IPS-18a (cell line): ENCODE measurements at regions not wholly inside any gene's neighbourhood (a gene's known extent, or its start where the extent isn't known, plus 50 kb on each side); places are given as distances from the start of the nearest gene placed in this dataset.
A peak's percentile ranks its signal among the peaks of the same experiment; 100 is the strongest.

ENCODE experiments used
- H3K27ac ChIP-seq: one replicate; pipeline ENCODE4 v1.5.1; 2013; ENCODE audit warnings: low read length
- H3K27me3 ChIP-seq: one replicate; pipeline ENCODE4 v1.6.1; 2013; ENCODE audit warnings: mild to moderate bottlenecking, low read length; ENCODE audit not compliant: control insufficient read depth, insufficient read depth
- H3K36me3 ChIP-seq: one replicate; pipeline ENCODE4 v1.6.1; 2013; ENCODE audit warnings: low read depth, low read length; ENCODE audit not compliant: control insufficient read depth
- H3K4me1 ChIP-seq: one replicate; pipeline ENCODE4 v1.6.1; 2013; ENCODE audit warnings: low read depth, low read length; ENCODE audit not compliant: control insufficient read depth
- H3K4me3 ChIP-seq: one replicate; pipeline ENCODE4 v1.5.1; 2013; ENCODE audit warnings: low read length
- H3K9ac ChIP-seq: one replicate; pipeline ENCODE4 v1.6.1; 2013; ENCODE audit warnings: mild to moderate bottlenecking, low read length, moderate library complexity
- H3K9me3 ChIP-seq: one replicate; pipeline ENCODE4 v1.6.1; 2013; ENCODE audit warnings: low read depth, low read length; ENCODE audit not compliant: control insufficient read depth

- H3K4me1 ChIP-seq, result no peaks in the 10 kb centered on the region
- no peak overlapping the region for H3K9ac ChIP-seq
- H3K4me3 ChIP-seq, result no peak overlapping the region
- no peaks in the 10 kb centered on the region for H3K9me3 ChIP-seq
- no peaks in the 10 kb centered on the region for H3K36me3 ChIP-seq
- no peaks in the 10 kb centered on the region for H3K27me3 ChIP-seq
- no peak overlapping the region for H3K27ac ChIP-seq
These were observed 174.2 kb upstream of the PDE3A start for GRCh38 chr12:20194171-20194570.

GRCh38 chr12:20196767-20197166 lies 171.6 kb upstream of the PDE3A start:
- Histone ChIP-seq H3K36me3 (no peaks in the 10 kb centered on the region), H3K9ac (no peak overlapping the region), H3K4me3 (no peak overlapping the region), H3K27ac (no peak overlapping the region), H3K4me1 (no peaks in the 10 kb centered on the region), H3K27me3 (no peaks in the 10 kb centered on the region), H3K9me3 (no peaks in the 10 kb centered on the region)

- no peak overlapping the region for H3K4me3 ChIP-seq
- no peaks in the 10 kb centered on the region for H3K4me1 ChIP-seq
- H3K36me3 ChIP-seq, result no peaks in the 10 kb centered on the region
- no peak overlapping the region for H3K9ac ChIP-seq
- no peaks in the 10 kb centered on the region for H3K9me3 ChIP-seq
- H3K27me3 ChIP-seq, result no peaks in the 10 kb centered on the region
- no peak overlapping the region for H3K27ac ChIP-seq
These were observed 170.9 kb upstream of the PDE3A start for GRCh38 chr12:20197411-20197810.

GRCh38 chr12:20199780-20200179 lies 168.6 kb upstream of the PDE3A start:
- Histone ChIP-seq H3K4me1 (no peaks in the 10 kb centered on the region), H3K9ac (no peak overlapping the region), H3K27me3 (no peaks in the 10 kb centered on the region), H3K36me3 (no peaks in the 10 kb centered on the region), H3K27ac (no peak overlapping the region), H3K9me3 (no peaks in the 10 kb centered on the region), H3K4me3 (no peak overlapping the region)

GRCh38 chr12:20201733-20202132 lies 166.6 kb upstream of the PDE3A start:
- H3K9ac ChIP-seq, result no peak overlapping the region
- H3K4me1 ChIP-seq, result no peaks in the 10 kb centered on the region
- no peaks in the 10 kb centered on the region for H3K9me3 ChIP-seq
- no peak overlapping the region for H3K27ac ChIP-seq
- no peaks in the 10 kb centered on the region for H3K27me3 ChIP-seq
- no peaks in the 10 kb centered on the region for H3K36me3 ChIP-seq
- H3K4me3 ChIP-seq, result no peak overlapping the region

- Histone ChIP-seq H3K27me3 (no peaks in the 10 kb centered on the region), H3K36me3 (no peaks in the 10 kb centered on the region), H3K9me3 (no peaks in the 10 kb centered on the region), H3K4me3 (no peak overlapping the region), H3K4me1 (no peaks in the 10 kb centered on the region), H3K9ac (no peak overlapping the region), H3K27ac (no peak overlapping the region)
These were observed 162.5 kb upstream of the PDE3A start for GRCh38 chr12:20205854-20206253.

- Histone ChIP-seq H3K27ac (no peak overlapping the region), H3K4me1 (no peaks in the 10 kb centered on the region), H3K9me3 (no peaks in the 10 kb centered on the region), H3K36me3 (no peaks in the 10 kb centered on the region), H3K27me3 (no peaks in the 10 kb centered on the region), H3K9ac (no peak overlapping the region), H3K4me3 (no peak overlapping the region)
These were observed 161.9 kb upstream of the PDE3A start for GRCh38 chr12:20206410-20206809.

GRCh38 chr12:20210621-20211215 lies 157.6 kb upstream of the PDE3A start:
- H3K36me3 ChIP-seq, result no peaks in the 10 kb centered on the region
- H3K9me3 ChIP-seq, result no peaks in the 10 kb centered on the region
- no peaks in the 10 kb centered on the region for H3K27me3 ChIP-seq
- H3K9ac ChIP-seq, result no peak overlapping the region
- H3K4me1 ChIP-seq, result peaks cover 14% of the 10 kb centered on the region
- H3K4me3 ChIP-seq, result no peak overlapping the region
- no peak overlapping the region for H3K27ac ChIP-seq

- H3K27me3 ChIP-seq, result no peaks in the 10 kb centered on the region
- H3K27ac ChIP-seq, result no peak overlapping the region
- no peaks in the 10 kb centered on the region for H3K36me3 ChIP-seq
- no peak overlapping the region for H3K9ac ChIP-seq
- no peak overlapping the region for H3K4me3 ChIP-seq
- peaks cover 14% of the 10 kb centered on the region for H3K4me1 ChIP-seq
- no peaks in the 10 kb centered on the region for H3K9me3 ChIP-seq
These were observed 156.8 kb upstream of the PDE3A start for GRCh38 chr12:20211541-20211940.

GRCh38 chr12:20211981-20212421 lies 156.3 kb upstream of the PDE3A start:
- peaks cover 14% of the 10 kb centered on the region for H3K4me1 ChIP-seq
- H3K27ac ChIP-seq, result no peak overlapping the region
- H3K4me3 ChIP-seq, result no peak overlapping the region
- no peaks in the 10 kb centered on the region for H3K36me3 ChIP-seq
- H3K9ac ChIP-seq, result no peak overlapping the region
- H3K9me3 ChIP-seq, result no peaks in the 10 kb centered on the region
- H3K27me3 ChIP-seq, result no peaks in the 10 kb centered on the region

GRCh38 chr12:20212658-20213555 lies 155.4 kb upstream of the PDE3A start:
- no peaks in the 10 kb centered on the region for H3K9me3 ChIP-seq
- H3K4me3 ChIP-seq, result no peak overlapping the region
- peaks cover 14% of the 10 kb centered on the region for H3K4me1 ChIP-seq
- H3K36me3 ChIP-seq, result no peaks in the 10 kb centered on the region
- H3K27ac ChIP-seq, result peak overlapping the region; percentile 67
- H3K9ac ChIP-seq, result no peak overlapping the region
- no peaks in the 10 kb centered on the region for H3K27me3 ChIP-seq
